ENCODE measurements at regions not wholly inside any gene's neighbourhood (a gene's known extent, or its start where the extent isn't known, plus 50 kb on each side); places are given as distances from the start of the nearest gene placed in this dataset.

GRCh38 chr6:155646443-155646842 is 190.8 kb upstream of the NOX3 start:
- TF ChIP-seq POLR2A (IDR thresholded peaks at IDR 0.05; ENCODE audit: low read length): no peak
- no peak for TF ChIP-seq GATA1 (IDR thresholded peaks at IDR 0.05; ENCODE audit: low read depth, low read length)
